ENCODE measurements at regions not wholly inside any gene's neighbourhood (a gene's known extent, or its start where the extent isn't known, plus 50 kb on each side); places are given as distances from the start of the nearest gene placed in this dataset.

- no peak overlapping the region for H3K4me3 Mint-ChIP-seq
- H3K36me3 Mint-ChIP-seq (ENCODE audit: low read depth), result no peaks in the 10 kb centered on the region; the same call in 1 of the 2 replicates
- no peak for TF ChIP-seq CTCF (IDR thresholded peaks at IDR 0.05)
- no peak overlapping the region for H3K27ac Mint-ChIP-seq
- peaks cover 12% of the 10 kb centered on the region; the same call in 1 of the 2 replicates for H3K9me3 Mint-ChIP-seq
- no peaks in the 10 kb centered on the region for H3K4me1 Mint-ChIP-seq (ENCODE audit: low read depth)
- H3K27me3 Mint-ChIP-seq (ENCODE audit: insufficient read depth), result peaks cover 6% of the 10 kb centered on the region
- DNase-seq, result no peak
Observed at GRCh38 chr13:111537843-111538499, 217.5 kb downstream of the TEX29 start.

DNA sequence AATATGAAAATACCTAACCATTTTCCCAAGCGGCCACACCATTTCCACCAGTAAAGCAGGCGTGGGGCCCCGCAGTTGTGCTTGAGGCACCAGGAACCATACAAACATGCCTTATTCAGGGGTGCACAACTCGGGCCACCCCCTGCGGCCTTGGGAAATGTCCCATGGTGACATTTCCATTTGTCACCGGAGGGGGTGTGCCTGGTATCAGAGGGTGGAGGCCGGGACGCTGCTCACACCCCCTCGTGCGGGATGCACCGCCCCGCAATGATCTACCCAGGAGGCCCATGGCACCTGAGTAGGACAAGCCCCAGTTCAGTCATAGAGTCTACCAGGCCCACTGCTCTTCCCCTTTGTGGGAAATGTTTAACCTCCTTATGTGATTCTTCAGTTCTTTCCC is 218.8 kb downstream of the TEX29 start:
- no peak overlapping the region for H3K27ac Mint-ChIP-seq
- H3K36me3 Mint-ChIP-seq (ENCODE audit: low read depth), result no peaks in the 10 kb centered on the region; the same call in 1 of the 2 replicates
- no peak for DNase-seq
- H3K4me3 Mint-ChIP-seq, result no peak overlapping the region
- no peaks in the 10 kb centered on the region for H3K4me1 Mint-ChIP-seq (ENCODE audit: low read depth)
- no peak for TF ChIP-seq CTCF (IDR thresholded peaks at IDR 0.05)
- peaks cover 16% of the 10 kb centered on the region; the same call in 1 of the 2 replicates for H3K9me3 Mint-ChIP-seq
- peaks cover 6% of the 10 kb centered on the region for H3K27me3 Mint-ChIP-seq (ENCODE audit: insufficient read depth)

DNA sequence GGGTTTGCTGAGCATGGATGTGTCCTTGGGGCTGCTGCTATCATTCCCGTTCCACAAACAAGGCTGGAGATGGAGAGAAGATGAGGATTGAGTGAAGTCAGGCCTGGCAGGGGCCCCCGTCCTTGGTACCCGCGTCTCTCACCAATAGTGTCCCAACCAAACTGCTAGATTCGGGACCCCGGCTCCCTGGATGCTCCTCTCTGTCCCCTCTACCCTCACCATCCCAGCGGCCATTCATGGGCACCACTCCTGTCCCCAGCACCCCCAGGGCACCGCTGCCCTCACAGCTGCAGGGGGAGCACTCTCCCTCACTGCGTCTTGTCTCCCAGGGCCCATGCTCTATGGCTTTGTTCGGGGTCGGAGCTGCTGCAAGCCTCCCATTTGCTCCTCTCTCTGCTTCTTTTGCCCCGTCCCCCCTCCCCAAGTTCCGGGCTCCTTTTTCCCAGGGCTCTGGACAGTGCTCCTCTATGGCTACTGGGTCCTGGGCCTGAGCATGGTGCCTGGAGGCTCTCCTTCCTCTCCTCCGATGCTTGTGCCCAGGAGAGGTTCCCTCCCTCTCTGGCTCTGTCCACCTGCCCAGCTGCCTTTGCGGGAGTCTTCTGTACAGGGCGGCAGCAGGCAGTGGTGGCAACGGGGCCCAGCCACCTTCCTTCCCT is 219.5 kb downstream of the TEX29 start:
- H3K27ac Mint-ChIP-seq, result no peak overlapping the region
- peaks cover 6% of the 10 kb centered on the region for H3K27me3 Mint-ChIP-seq (ENCODE audit: insufficient read depth)
- no peaks in the 10 kb centered on the region for H3K4me1 Mint-ChIP-seq (ENCODE audit: low read depth)
- no peak for TF ChIP-seq CTCF (IDR thresholded peaks at IDR 0.05)
- H3K4me3 Mint-ChIP-seq, result no peak overlapping the region
- no peaks in the 10 kb centered on the region; the same call in 1 of the 2 replicates for H3K36me3 Mint-ChIP-seq (ENCODE audit: low read depth)
- H3K9me3 Mint-ChIP-seq, result peaks cover 22% of the 10 kb centered on the region; the same call in 1 of the 2 replicates
- no peak for DNase-seq

DNA sequence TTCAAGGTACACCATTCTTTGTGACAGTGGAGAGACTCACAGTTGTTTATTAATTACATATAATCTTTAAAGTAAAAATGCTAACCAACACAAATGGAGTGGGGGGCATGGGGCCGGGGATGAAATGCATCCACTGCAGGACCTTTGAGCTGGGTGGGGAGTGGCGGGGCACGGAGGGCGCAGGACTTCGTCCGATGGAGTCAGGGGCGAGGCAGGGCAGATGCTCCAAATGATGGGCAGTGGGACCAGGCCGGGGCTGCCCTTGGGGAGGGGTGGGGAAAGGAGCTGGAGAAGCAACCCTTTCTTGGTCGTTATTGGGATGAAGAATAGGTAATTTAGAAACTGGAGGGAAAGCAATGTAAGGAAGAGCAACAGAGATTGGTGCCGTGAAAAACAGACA is 220.0 kb downstream of the TEX29 start:
- peaks cover 6% of the 10 kb centered on the region for H3K27me3 Mint-ChIP-seq (ENCODE audit: insufficient read depth)
- H3K36me3 Mint-ChIP-seq (ENCODE audit: low read depth), result no peaks in the 10 kb centered on the region; the same call in 1 of the 2 replicates
- peaks cover 24% of the 10 kb centered on the region; the same call in 1 of the 2 replicates for H3K9me3 Mint-ChIP-seq
- no peak for TF ChIP-seq CTCF (IDR thresholded peaks at IDR 0.05)
- no peak overlapping the region for H3K27ac Mint-ChIP-seq
- H3K4me1 Mint-ChIP-seq (ENCODE audit: low read depth), result no peaks in the 10 kb centered on the region
- no peak for DNase-seq
- H3K4me3 Mint-ChIP-seq, result no peak overlapping the region

DNA sequence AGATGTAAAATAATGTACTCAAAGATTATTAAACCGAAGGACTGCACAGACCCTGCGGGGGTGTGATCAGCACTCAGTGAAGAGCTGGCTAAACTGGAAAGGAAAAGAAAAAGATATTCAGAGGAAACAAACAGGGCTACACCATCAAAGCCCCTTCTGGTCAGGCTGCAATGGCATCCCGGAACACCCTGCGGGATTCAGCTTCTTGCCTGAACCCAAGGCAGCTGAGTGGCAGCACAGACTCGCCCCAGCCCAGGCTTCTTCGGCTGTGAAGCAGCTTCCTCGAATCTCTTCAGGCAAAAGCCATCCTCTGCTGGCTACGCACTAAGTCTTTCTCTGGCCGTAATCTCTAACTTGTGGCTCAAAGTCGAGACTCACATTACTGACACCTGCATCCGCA is 220.9 kb downstream of the TEX29 start:
- Mint-ChIP-seq H3K36me3 (ENCODE audit: low read depth) (no peaks in the 10 kb centered on the region; the same call in 1 of the 2 replicates), H3K27ac (no peak overlapping the region), H3K27me3 (ENCODE audit: insufficient read depth) (peaks cover 6% of the 10 kb centered on the region), H3K4me3 (no peak overlapping the region), H3K9me3 (peaks cover 30% of the 10 kb centered on the region), H3K4me1 (ENCODE audit: low read depth) (no peaks in the 10 kb centered on the region)
- DNase-seq, result no peak
- TF ChIP-seq CTCF (IDR thresholded peaks at IDR 0.05), result no peak
